KOPT-K1 (cell line): ENCODE measurements at regions not wholly inside any gene's neighbourhood (a gene's known extent, or its start where the extent isn't known, plus 50 kb on each side); places are given as distances from the start of the nearest gene placed in this dataset.

Source experiments
- H3K27ac ChIP-seq: fragments of 200-600 bp; sonication (generic); 2 replicates; pipeline ENCODE4 v1.5.1; 2016; ENCODE audit warnings: antibody characterized with exemption, mild to moderate bottlenecking, low read depth, low read length; ENCODE audit not compliant: poor library complexity, severe bottlenecking
- H3K36me3 ChIP-seq: fragments of 200-600 bp; sonication (generic); 2 replicates; pipeline ENCODE4 v1.5.1; 2017; ENCODE audit warnings: antibody characterized with exemption, mild to moderate bottlenecking, low read length, moderate library complexity; ENCODE audit not compliant: insufficient read depth
- H3K9me3 ChIP-seq: fragments of 200-600 bp; sonication (generic); 2 replicates; pipeline ENCODE4 v1.5.1; 2017; ENCODE audit warnings: antibody characterized with exemption, low read length, mild to moderate bottlenecking; ENCODE audit not compliant: insufficient read depth, poor library complexity, severe bottlenecking

- no peak overlapping the region for H3K27ac ChIP-seq
- H3K36me3 ChIP-seq, result no peaks in the 10 kb centered on the region
- H3K9me3 ChIP-seq, result no peaks in the 10 kb centered on the region
These were observed 50.8 kb upstream of the PRSS1 start for GRCh38 chr7:142698429-142698828.

- Histone ChIP-seq H3K9me3 (no peaks in the 10 kb centered on the region), H3K27ac (no peak overlapping the region), H3K36me3 (no peaks in the 10 kb centered on the region)
These were observed 52.0 kb upstream of the PRSS1 start for GRCh38 chr7:142697270-142697669.

GRCh38 chr7:142696456-142697179 is 52.7 kb upstream of the PRSS1 start:
- Histone ChIP-seq H3K27ac (no peak overlapping the region), H3K36me3 (no peaks in the 10 kb centered on the region), H3K9me3 (no peaks in the 10 kb centered on the region)

- Histone ChIP-seq H3K9me3 (no peaks in the 10 kb centered on the region), H3K27ac (no peak overlapping the region), H3K36me3 (no peaks in the 10 kb centered on the region)
These were observed 55.4 kb upstream of the PRSS1 start for GRCh38 chr7:142693911-142694310.

GRCh38 chr7:142690554-142691182 is 58.6 kb upstream of the PRSS1 start:
- Histone ChIP-seq H3K27ac (peak overlapping the region; percentile 60), H3K9me3 (no peaks in the 10 kb centered on the region), H3K36me3 (no peaks in the 10 kb centered on the region)

- peak overlapping the region; percentile 43 for H3K27ac ChIP-seq
- no peaks in the 10 kb centered on the region for H3K9me3 ChIP-seq
These were observed 59.7 kb upstream of the PRSS1 start for GRCh38 chr7:142689439-142690120.

GRCh38 chr7:142685877-142686508 is 63.3 kb upstream of the PRSS1 start:
- peak overlapping the region; percentile 14 for H3K27ac ChIP-seq
- no peaks in the 10 kb centered on the region for H3K36me3 ChIP-seq
- no peaks in the 10 kb centered on the region for H3K9me3 ChIP-seq

More at GRCh38 chr7:142689439-142690120, 59.7 kb upstream of the PRSS1 start:
- H3K36me3 ChIP-seq, result no peaks in the 10 kb centered on the region

GRCh38 chr7:142681314-142682092 is 67.8 kb upstream of the PRSS1 start:
- Histone ChIP-seq H3K36me3 (no peaks in the 10 kb centered on the region; the same call in 1 of the 2 replicates), H3K9me3 (peaks cover 25% of the 10 kb centered on the region), H3K27ac (no peak overlapping the region)

- Histone ChIP-seq H3K36me3 (no peaks in the 10 kb centered on the region), H3K9me3 (no peaks in the 10 kb centered on the region), H3K27ac (peak overlapping the region; percentile 71)
These were observed 77.8 kb upstream of the PRSS1 start for GRCh38 chr7:142671506-142671905.

- H3K9me3 ChIP-seq, result no peaks in the 10 kb centered on the region
- no peaks in the 10 kb centered on the region for H3K36me3 ChIP-seq
- peak overlapping the region; percentile 71 for H3K27ac ChIP-seq
These were observed 78.8 kb upstream of the PRSS1 start for GRCh38 chr7:142670511-142670910.

GRCh38 chr7:142669074-142669654 is 80.1 kb upstream of the PRSS1 start:
- Histone ChIP-seq H3K9me3 (no peaks in the 10 kb centered on the region), H3K36me3 (no peaks in the 10 kb centered on the region), H3K27ac (peak overlapping the region; percentile 71)

- no peak overlapping the region for H3K27ac ChIP-seq
- no peaks in the 10 kb centered on the region for H3K9me3 ChIP-seq
- H3K36me3 ChIP-seq, result no peaks in the 10 kb centered on the region
These were observed 80.8 kb upstream of the PRSS1 start for GRCh38 chr7:142668495-142668894.

GRCh38 chr7:142657376-142657775 is 91.9 kb upstream of the PRSS1 start:
- H3K27ac ChIP-seq, result no peak overlapping the region
- no peaks in the 10 kb centered on the region for H3K36me3 ChIP-seq
- no peaks in the 10 kb centered on the region for H3K9me3 ChIP-seq

GRCh38 chr7:142654398-142654797 is 94.9 kb upstream of the PRSS1 start:
- Histone ChIP-seq H3K9me3 (no peaks in the 10 kb centered on the region), H3K36me3 (no peaks in the 10 kb centered on the region)

More at GRCh38 chr7:142654398-142654797, 94.9 kb upstream of the PRSS1 start:
- no peak overlapping the region for H3K27ac ChIP-seq
